SU-DHL-6 (cell line): ENCODE measurements at regions not wholly inside any gene's neighbourhood (a gene's known extent, or its start where the extent isn't known, plus 50 kb on each side); places are given as distances from the start of the nearest gene placed in this dataset.
"Not testable (repeated sequence)": the region's sequence is repeated elsewhere in the genome, so short reads cannot be mapped to it uniquely, and the experiment has no call there.

Source experiments
- EZH2phosphoT487 ChIP-seq: fragments of 200-600 bp; sonication (generic), shearing (Covaris generic); conservative IDR thresholded peaks from 2 replicates; pipeline ENCODE4 v1.6.1; 2018; ENCODE audit warnings: mild to moderate bottlenecking, antibody characterized with exemption, low read length, moderate library complexity, mixed read lengths
- TF ChIP-seq, protein P1 (sequence below): fragments of 200-600 bp; sonication (generic); IDR thresholded peaks from one replicate; pipeline ENCODE4 v1.5.1; 2017; ENCODE audit warnings: antibody characterized with exemption, mild to moderate bottlenecking, low read length, moderate library complexity; ENCODE audit not compliant: insufficient read depth, poor library complexity, severe bottlenecking

DNA sequence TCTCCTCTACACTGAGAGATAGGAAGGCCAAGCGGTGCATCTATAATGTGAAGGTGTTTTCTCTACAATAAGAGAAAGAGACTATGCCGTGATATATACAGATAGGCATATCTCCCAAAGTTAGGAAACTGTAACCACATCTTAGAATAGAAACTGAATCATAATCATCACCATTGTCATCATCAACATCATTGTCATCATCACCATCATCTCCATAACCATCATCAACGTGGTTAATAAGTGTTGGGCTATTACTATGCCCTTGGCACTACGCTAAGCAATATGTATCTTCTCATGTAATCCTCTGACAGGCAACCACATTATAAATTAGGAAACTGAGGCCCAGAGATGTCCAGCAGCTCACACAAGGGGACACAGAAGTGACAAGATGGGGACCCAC is 369.9 kb downstream of the ANAPC1 start:
- TF ChIP-seq, protein P1, sequence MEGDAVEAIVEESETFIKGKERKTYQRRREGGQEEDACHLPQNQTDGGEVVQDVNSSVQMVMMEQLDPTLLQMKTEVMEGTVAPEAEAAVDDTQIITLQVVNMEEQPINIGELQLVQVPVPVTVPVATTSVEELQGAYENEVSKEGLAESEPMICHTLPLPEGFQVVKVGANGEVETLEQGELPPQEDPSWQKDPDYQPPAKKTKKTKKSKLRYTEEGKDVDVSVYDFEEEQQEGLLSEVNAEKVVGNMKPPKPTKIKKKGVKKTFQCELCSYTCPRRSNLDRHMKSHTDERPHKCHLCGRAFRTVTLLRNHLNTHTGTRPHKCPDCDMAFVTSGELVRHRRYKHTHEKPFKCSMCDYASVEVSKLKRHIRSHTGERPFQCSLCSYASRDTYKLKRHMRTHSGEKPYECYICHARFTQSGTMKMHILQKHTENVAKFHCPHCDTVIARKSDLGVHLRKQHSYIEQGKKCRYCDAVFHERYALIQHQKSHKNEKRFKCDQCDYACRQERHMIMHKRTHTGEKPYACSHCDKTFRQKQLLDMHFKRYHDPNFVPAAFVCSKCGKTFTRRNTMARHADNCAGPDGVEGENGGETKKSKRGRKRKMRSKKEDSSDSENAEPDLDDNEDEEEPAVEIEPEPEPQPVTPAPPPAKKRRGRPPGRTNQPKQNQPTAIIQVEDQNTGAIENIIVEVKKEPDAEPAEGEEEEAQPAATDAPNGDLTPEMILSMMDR, result not testable (repeated sequence)
- TF ChIP-seq EZH2phosphoT487, result not testable (repeated sequence)
